ENCODE measurements at regions not wholly inside any gene's neighbourhood (a gene's known extent, or its start where the extent isn't known, plus 50 kb on each side); places are given as distances from the start of the nearest gene placed in this dataset.

DNA sequence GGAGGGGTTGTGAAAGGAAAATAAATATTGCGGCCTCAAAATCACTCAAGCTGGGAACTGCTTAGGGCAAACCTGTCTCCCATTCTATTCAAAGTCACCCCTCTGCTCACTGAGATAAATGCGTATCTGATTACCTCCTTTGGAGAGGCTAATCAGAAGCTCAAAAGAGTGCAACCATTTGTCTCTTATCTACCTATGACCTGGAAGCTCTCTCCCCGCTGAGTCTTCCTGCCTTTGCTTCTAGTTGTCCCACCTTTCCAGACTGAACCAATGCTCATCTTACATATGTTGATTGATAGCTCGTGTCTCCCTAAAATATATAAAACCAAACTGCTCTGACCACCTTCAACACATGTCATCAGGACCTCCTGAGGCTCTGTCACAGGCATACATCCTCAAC lies 91.6 kb upstream of the CAMK1G start:
- TF ChIP-seq POLR2AphosphoS5 (IDR thresholded peaks at IDR 0.05; ENCODE audit: low read depth, low read length) (no peak), POLR2A (IDR thresholded peaks at IDR 0.05; ENCODE audit: low read depth, low read length) (no peak), TAF1 (IDR thresholded peaks at IDR 0.05; ENCODE audit: borderline replicate concordance, low read depth, low read length) (no peak)

Data from GM12892 (cell line).